ENCODE measurements at regions not wholly inside any gene's neighbourhood (a gene's known extent, or its start where the extent isn't known, plus 50 kb on each side); places are given as distances from the start of the nearest gene placed in this dataset.

DNA sequence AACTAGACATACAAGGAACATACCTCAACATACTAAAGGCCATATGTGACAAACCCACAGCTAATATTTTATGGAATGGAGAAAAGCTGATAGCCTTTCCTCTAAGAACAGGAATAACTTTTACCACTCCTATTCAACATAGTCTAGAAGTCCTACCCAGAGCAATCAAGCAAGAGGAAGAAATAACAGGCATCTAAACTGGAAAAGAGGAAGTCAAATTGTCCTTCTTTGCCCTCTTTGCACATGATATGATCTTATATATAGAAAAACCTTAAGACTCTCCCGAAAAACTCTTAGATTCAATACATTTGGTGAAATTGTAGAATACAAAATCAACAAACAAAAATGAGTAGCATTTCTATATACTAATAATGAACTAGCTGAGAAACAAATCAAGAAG is 110.0 kb downstream of the ATP23 start:
- Histone ChIP-seq H3K4me1 (no peaks in the 10 kb centered on the region), H3K9me3 (peaks cover 0 to 31% (median 11%) of the 10 kb centered on the region in 12 donors), H3K27ac (no peak overlapping the region), H3K27me3 (no peaks in the 10 kb centered on the region), H3K4me3 (no peak overlapping the region), H3K36me3 (no peaks in the 10 kb centered on the region)
- 0 to 85% (median 16%) methylated on average over 1 of the region's 1 CpG for WGBS, 4 donors
- ATAC-seq (no peak), DNase-seq (no peak)
- no peak for TF ChIP-seq POLR2A (IDR thresholded peaks at IDR 0.05)
- TF ChIP-seq, protein P1, sequence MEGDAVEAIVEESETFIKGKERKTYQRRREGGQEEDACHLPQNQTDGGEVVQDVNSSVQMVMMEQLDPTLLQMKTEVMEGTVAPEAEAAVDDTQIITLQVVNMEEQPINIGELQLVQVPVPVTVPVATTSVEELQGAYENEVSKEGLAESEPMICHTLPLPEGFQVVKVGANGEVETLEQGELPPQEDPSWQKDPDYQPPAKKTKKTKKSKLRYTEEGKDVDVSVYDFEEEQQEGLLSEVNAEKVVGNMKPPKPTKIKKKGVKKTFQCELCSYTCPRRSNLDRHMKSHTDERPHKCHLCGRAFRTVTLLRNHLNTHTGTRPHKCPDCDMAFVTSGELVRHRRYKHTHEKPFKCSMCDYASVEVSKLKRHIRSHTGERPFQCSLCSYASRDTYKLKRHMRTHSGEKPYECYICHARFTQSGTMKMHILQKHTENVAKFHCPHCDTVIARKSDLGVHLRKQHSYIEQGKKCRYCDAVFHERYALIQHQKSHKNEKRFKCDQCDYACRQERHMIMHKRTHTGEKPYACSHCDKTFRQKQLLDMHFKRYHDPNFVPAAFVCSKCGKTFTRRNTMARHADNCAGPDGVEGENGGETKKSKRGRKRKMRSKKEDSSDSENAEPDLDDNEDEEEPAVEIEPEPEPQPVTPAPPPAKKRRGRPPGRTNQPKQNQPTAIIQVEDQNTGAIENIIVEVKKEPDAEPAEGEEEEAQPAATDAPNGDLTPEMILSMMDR (IDR thresholded peaks at IDR 0.05) = no peak
- intact Hi-C loops (cut with DNase I) = no loop called here

DNA sequence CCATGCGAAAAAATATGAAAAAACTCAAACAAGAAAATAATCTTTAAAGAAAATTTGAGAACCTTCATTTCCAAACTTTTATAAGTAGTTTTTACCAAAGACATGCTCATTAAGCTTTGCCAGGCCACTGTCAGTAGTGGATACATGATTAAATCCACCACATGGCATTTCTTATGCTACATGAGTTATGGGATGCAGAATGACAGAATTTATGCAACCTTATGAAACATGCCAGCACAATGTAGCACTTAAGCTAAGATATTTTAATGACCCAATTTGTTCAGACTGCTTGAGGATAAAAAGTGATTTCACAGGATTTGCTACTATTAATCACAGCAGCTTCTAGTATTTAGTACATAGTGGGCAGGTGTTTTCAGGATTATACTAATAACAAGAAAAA is 123.3 kb downstream of the ATP23 start:
- H3K27me3 ChIP-seq = no peaks in the 10 kb centered on the region
- H3K36me3 ChIP-seq = no peaks in the 10 kb centered on the region
- H3K27ac ChIP-seq = no peak overlapping the region
- ATAC-seq (no peak), DNase-seq (no peak)
- TF ChIP-seq, protein P1 (IDR thresholded peaks at IDR 0.05) = no peak
- TF ChIP-seq POLR2A (IDR thresholded peaks at IDR 0.05) = no peak
- H3K4me3 ChIP-seq = no peak overlapping the region
- intact Hi-C loops (cut with DNase I) = no loop called here
- no peaks in the 10 kb centered on the region for H3K9me3 ChIP-seq
- 93 to 98% (median 96%) methylated on average over 1 of the region's 1 CpG for WGBS, 4 donors
- peaks cover 0 to 2% (median 0%) of the 10 kb centered on the region in 12 donors for H3K4me1 ChIP-seq

DNA sequence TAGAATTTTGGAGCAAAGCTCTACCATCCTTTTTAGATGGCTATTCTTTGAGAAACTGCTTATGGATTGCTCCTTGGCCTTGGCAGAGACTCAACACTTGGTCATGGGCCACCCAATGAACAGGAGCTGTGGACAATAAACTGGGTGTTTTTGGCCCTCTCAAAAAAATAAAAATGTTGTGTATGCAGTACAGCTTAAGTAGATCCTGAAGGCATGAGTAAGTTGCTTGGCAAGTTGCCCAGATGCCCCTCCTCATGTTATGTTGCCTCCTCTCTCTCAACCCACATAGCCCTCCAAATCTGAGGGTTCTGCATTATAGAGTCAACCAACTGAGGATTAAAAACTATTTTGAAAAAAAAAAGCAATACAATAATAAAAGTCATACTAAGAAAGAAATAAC is 124.9 kb downstream of the ATP23 start:
- Histone ChIP-seq H3K36me3 (no peaks in the 10 kb centered on the region), H3K4me3 (no peak overlapping the region), H3K4me1 (peaks cover 0 to 4% (median 0%) of the 10 kb centered on the region in 12 donors), H3K27ac (no peak overlapping the region), H3K27me3 (no peaks in the 10 kb centered on the region), H3K9me3 (no peaks in the 10 kb centered on the region)
- ATAC-seq (no peak), DNase-seq (no peak)
- TF ChIP-seq, protein P1 (IDR thresholded peaks at IDR 0.05) = no peak
- no peak for TF ChIP-seq POLR2A (IDR thresholded peaks at IDR 0.05)
- intact Hi-C loops (cut with DNase I) = no loop called here

DNA sequence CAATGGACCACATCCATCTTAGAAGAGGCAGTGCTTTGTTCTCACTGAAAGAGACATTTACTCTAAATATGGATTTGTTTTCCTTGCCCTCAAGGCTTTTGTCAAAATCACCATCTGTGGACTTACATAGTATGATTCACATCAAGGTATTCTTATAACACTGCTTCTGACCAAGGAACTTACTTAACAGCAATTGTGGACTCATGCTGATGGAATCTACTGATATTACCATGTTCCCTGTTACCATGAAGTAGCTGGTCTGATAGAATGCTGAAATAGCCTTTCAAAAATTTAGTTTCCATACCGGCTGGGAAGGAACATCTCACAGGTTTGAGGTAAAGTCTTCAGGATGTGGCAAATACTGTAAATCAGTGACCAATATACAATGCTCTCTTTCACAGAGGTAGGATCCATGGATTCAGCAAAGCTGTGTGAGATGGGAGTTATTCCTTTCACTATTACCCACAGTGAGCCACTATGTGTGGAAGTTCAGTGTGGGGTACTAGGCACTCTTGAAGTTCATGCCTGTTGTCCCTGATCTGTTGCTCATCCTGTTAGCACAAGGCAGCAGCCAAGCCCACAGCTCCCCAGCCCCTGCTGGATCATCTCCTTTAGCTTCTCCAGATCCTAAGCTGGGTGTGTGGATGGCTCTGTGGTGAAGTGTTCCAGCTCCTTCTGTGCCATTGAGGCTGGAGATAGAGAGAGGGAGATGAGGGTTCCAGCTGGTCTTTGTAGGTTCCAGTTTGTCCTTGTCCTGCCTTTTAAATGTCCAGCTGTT is 126.4 kb downstream of the ATP23 start:
- intact Hi-C loops (cut with DNase I) = no loop called here

More for the DNA sequence above, 126.4 kb downstream of the ATP23 start:
- Histone ChIP-seq H3K9me3 (no peaks in the 10 kb centered on the region), H3K27ac (no peak overlapping the region), H3K4me1 (peaks cover 0 to 4% (median 0%) of the 10 kb centered on the region in 12 donors), H3K4me3 (no peak overlapping the region), H3K27me3 (no peaks in the 10 kb centered on the region), H3K36me3 (no peaks in the 10 kb centered on the region)
- DNase-seq = no peak
- no peak for TF ChIP-seq POLR2A (IDR thresholded peaks at IDR 0.05)
- TF ChIP-seq, protein P1 (IDR thresholded peaks at IDR 0.05) = no peak
- WGBS, 4 donors = 0 to 90% (median 8%) methylated on average over 1 of the region's 1 CpG
- no peak for ATAC-seq
